ENCODE measurements at regions not wholly inside any gene's neighbourhood (a gene's known extent, or its start where the extent isn't known, plus 50 kb on each side); places are given as distances from the start of the nearest gene placed in this dataset.

- in situ Hi-C loops (cut with HindIII; ENCODE audit: low pct_unique_long_range_greater_than_20kb, low sequenced_read_pairs): no loop called here
- POLR2A ChIA-PET: no interaction called here
- no peaks in the 10 kb centered on the region for H3K4me1 ChIP-seq (ENCODE audit: control insufficient read depth, insufficient read depth, low read length)
- CTCF ChIA-PET: no interaction called here
- BruUV-seq (replicated peaks): no TSS peak
- intact Hi-C loops (cut with micrococcal nuclease; ENCODE audit: unreplicated experiment): no loop called here
- TF ChIP-seq CTCF (IDR thresholded peaks at IDR 0.05) (no peak), POLR2AphosphoS5 (IDR thresholded peaks at IDR 0.05; ENCODE audit: low read depth, low read length) (no peak), SIN3A (IDR thresholded peaks at IDR 0.05; ENCODE audit: borderline replicate concordance, insufficient read depth, low read depth, low read length) (no peak)
- TF ChIP-seq, protein P1, sequence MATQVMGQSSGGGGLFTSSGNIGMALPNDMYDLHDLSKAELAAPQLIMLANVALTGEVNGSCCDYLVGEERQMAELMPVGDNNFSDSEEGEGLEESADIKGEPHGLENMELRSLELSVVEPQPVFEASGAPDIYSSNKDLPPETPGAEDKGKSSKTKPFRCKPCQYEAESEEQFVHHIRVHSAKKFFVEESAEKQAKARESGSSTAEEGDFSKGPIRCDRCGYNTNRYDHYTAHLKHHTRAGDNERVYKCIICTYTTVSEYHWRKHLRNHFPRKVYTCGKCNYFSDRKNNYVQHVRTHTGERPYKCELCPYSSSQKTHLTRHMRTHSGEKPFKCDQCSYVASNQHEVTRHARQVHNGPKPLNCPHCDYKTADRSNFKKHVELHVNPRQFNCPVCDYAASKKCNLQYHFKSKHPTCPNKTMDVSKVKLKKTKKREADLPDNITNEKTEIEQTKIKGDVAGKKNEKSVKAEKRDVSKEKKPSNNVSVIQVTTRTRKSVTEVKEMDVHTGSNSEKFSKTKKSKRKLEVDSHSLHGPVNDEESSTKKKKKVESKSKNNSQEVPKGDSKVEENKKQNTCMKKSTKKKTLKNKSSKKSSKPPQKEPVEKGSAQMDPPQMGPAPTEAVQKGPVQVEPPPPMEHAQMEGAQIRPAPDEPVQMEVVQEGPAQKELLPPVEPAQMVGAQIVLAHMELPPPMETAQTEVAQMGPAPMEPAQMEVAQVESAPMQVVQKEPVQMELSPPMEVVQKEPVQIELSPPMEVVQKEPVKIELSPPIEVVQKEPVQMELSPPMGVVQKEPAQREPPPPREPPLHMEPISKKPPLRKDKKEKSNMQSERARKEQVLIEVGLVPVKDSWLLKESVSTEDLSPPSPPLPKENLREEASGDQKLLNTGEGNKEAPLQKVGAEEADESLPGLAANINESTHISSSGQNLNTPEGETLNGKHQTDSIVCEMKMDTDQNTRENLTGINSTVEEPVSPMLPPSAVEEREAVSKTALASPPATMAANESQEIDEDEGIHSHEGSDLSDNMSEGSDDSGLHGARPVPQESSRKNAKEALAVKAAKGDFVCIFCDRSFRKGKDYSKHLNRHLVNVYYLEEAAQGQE (IDR thresholded peaks at IDR 0.05; ENCODE audit: insufficient read depth in 1 of 2, low read depth in 2 of 2, low read length in 1 of 2): no peak
- DNase-seq (ENCODE audit: low read depth, low spot score) (no peak), ATAC-seq (no peak)
- no peaks in the 10 kb centered on the region for H3K27me3 ChIP-seq (ENCODE audit: control insufficient read depth, insufficient read depth, low read length)
- H3K9me3 ChIP-seq (ENCODE audit: control insufficient read depth, insufficient read depth, low read depth, low read length): no peaks in the 10 kb centered on the region; the same call in none of the 2 replicates
- no peak overlapping the region for H3K4me3 ChIP-seq (ENCODE audit: low read depth in 2 of 2, low read length in 2 of 2)
- no peak overlapping the region for H3K27ac ChIP-seq (ENCODE audit: low read length)
- H3K36me3 ChIP-seq (ENCODE audit: control insufficient read depth, insufficient read depth, low read length): no peaks in the 10 kb centered on the region
Observed at GRCh38 chr20:6953611-6954010, 186.1 kb downstream of the BMP2 start.

GRCh38 chr20:6954219-6954618 lies 186.7 kb downstream of the BMP2 start:
- Histone ChIP-seq H3K27me3 (ENCODE audit: control insufficient read depth, insufficient read depth, low read length) (no peaks in the 10 kb centered on the region), H3K36me3 (ENCODE audit: control insufficient read depth, insufficient read depth, low read length) (no peaks in the 10 kb centered on the region), H3K4me3 (ENCODE audit: low read depth in 2 of 2, low read length in 2 of 2) (no peak overlapping the region), H3K4me1 (ENCODE audit: control insufficient read depth, insufficient read depth, low read length) (no peaks in the 10 kb centered on the region), H3K9me3 (ENCODE audit: control insufficient read depth, insufficient read depth, low read depth, low read length) (no peaks in the 10 kb centered on the region; the same call in 1 of the 2 replicates), H3K27ac (ENCODE audit: low read length) (no peak overlapping the region)
- intact Hi-C loops (cut with micrococcal nuclease; ENCODE audit: unreplicated experiment): no loop called here
- DNase-seq (ENCODE audit: low read depth, low spot score): no peak
- ChIA-PET POLR2A (no interaction called here), CTCF (no interaction called here)
- no peak for TF ChIP-seq CTCF (IDR thresholded peaks at IDR 0.05)
- TF ChIP-seq, protein P1 (IDR thresholded peaks at IDR 0.05; ENCODE audit: insufficient read depth in 1 of 2, low read depth in 2 of 2, low read length in 1 of 2): no peak
- no peak for TF ChIP-seq SIN3A (IDR thresholded peaks at IDR 0.05; ENCODE audit: borderline replicate concordance, insufficient read depth, low read depth, low read length)
- no peak for TF ChIP-seq POLR2AphosphoS5 (IDR thresholded peaks at IDR 0.05; ENCODE audit: low read depth, low read length)
- no peak for TF ChIP-seq TCF7L2 (IDR thresholded peaks at IDR 0.05; ENCODE audit: low read depth, low read length)
- in situ Hi-C loops (cut with HindIII; ENCODE audit: low pct_unique_long_range_greater_than_20kb, low sequenced_read_pairs): no loop called here
- no peak for ATAC-seq
- no TSS peak for BruUV-seq (replicated peaks)

Measured in Panc1 (cell line).